VCaP (cell line): ENCODE measurements at regions not wholly inside any gene's neighbourhood (a gene's known extent, or its start where the extent isn't known, plus 50 kb on each side); places are given as distances from the start of the nearest gene placed in this dataset.

Experiments
- H3K27ac ChIP-seq: fragments of 450-650 bp; 2 replicates; pipeline ENCODE4 v1.5.1; 2017
- TF ChIP-seq, protein P1 (sequence below): fragments of 450-650 bp; conservative IDR thresholded peaks from 2 replicates; pipeline ENCODE4 v1.5.1; 2017; ENCODE audit warnings: mild to moderate bottlenecking, moderate library complexity

- TF ChIP-seq, protein P1, sequence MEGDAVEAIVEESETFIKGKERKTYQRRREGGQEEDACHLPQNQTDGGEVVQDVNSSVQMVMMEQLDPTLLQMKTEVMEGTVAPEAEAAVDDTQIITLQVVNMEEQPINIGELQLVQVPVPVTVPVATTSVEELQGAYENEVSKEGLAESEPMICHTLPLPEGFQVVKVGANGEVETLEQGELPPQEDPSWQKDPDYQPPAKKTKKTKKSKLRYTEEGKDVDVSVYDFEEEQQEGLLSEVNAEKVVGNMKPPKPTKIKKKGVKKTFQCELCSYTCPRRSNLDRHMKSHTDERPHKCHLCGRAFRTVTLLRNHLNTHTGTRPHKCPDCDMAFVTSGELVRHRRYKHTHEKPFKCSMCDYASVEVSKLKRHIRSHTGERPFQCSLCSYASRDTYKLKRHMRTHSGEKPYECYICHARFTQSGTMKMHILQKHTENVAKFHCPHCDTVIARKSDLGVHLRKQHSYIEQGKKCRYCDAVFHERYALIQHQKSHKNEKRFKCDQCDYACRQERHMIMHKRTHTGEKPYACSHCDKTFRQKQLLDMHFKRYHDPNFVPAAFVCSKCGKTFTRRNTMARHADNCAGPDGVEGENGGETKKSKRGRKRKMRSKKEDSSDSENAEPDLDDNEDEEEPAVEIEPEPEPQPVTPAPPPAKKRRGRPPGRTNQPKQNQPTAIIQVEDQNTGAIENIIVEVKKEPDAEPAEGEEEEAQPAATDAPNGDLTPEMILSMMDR, result no peak
- H3K27ac ChIP-seq, result no peak overlapping the region
Observed at GRCh38 chr19:30309905-30310601, 62.1 kb upstream of the ZNF536 start.

DNA sequence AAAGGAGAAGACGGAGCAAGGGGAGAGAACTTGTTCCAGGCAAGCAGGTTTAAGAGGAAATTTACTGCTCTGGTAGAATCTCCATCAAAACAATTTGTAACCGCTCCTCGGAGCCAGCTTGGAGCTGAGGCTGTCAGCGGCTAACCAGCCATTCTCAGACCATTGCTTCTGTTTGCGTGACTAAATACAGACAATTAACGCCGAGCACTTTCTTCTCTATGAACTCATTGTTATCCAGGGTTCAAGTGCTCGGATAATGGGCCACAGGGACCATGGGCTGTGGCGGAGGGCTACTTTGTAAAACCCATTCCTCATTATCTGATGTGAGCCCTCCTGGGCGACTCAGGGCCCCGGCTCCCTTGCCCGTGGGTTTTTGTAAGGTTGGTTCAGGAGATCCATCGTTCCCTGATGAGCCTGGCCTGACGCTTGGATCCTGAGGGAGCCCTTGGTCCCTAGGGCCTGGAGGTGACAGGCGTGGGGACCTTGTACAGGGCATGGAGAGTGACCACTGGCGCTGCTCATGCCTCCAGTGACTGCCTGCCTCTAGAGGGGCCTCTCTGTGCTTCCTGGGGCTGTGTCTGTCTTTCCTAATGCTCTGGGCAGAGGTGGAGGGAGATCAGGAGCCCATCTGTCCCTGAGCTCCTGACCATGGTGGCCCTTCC, 61.5 kb upstream of the ZNF536 start:
- H3K27ac ChIP-seq, result no peak overlapping the region
- TF ChIP-seq, protein P1, result no peak

DNA sequence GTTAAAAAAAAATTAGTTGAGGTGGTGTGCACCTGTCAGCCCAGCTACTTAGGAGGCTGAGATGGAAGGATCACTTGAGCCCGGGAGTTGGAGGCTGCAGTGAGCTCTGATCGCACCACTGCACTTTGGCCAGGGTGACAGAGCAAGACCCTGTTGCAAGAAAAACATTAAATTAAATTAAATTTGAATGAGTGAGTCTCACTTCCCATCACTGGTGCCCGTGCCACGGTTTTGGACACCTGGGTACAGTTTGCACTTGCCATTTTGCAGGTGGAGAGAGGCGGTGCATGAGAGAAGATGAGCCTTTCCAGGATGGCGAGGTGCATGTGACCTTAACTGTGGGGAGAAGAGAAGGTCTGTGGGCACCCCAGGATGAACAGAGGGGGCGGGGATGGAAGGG, 60.3 kb upstream of the ZNF536 start:
- H3K27ac ChIP-seq, result no peak overlapping the region
- TF ChIP-seq, protein P1, result no peak

GRCh38 chr19:30312582-30313352, 59.4 kb upstream of the ZNF536 start:
- no peak overlapping the region for H3K27ac ChIP-seq
- TF ChIP-seq, protein P1, result no peak

DNA sequence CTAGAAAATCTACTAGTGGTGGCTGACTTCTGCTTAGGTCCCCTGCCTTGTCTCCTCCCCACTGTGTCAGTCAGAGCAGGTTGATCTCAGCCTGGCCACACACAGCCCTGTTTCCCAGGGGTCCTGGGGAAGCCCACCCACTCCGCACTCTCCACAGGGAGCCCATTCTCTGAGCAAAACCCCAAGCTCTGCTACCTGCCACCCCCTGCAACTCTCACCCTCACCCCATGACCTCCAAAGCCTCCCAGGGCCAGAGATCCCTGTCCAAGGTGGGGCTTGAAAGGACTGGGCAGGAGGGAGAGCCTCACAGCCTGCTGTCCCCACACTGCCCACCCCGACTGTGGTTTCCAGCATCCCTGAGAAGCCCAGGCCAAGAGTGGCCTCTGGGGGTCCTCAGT, 58.8 kb upstream of the ZNF536 start:
- TF ChIP-seq, protein P1, result no peak
- H3K27ac ChIP-seq, result no peak overlapping the region

- TF ChIP-seq, protein P1, result no peak
- H3K27ac ChIP-seq, result no peak overlapping the region
Observed at GRCh38 chr19:30314056-30314804, 58.0 kb upstream of the ZNF536 start.

GRCh38 chr19:30314805-30315155, 57.4 kb upstream of the ZNF536 start:
- H3K27ac ChIP-seq, result no peak overlapping the region
- TF ChIP-seq, protein P1, result no peak
